ENCODE measurements at regions not wholly inside any gene's neighbourhood (a gene's known extent, or its start where the extent isn't known, plus 50 kb on each side); places are given as distances from the start of the nearest gene placed in this dataset.
"Not testable (repeated sequence)": the region's sequence is repeated elsewhere in the genome, so short reads cannot be mapped to it uniquely, and the experiment has no call there.

GRCh38 chr6:94902974-94903628 is 674.2 kb upstream of the MANEA start:
- Histone ChIP-seq H3K27me3 (no peaks in the 10 kb centered on the region), H3K36me3 (no peaks in the 10 kb centered on the region), H3K27ac (no peak overlapping the region), H3K4me1 (no peaks in the 10 kb centered on the region), H3K4me3 (replicated peaks in 1 of 3) (no peak overlapping the region), H3K9me3 (no peaks in the 10 kb centered on the region)
- no peak for DNase-seq
- WGBS, 2 donors = 54 to 71% methylated on average over 1 of the region's 1 CpG
- intact Hi-C loops (cut with DNase I) = no loop called here
- TF ChIP-seq, protein P1, sequence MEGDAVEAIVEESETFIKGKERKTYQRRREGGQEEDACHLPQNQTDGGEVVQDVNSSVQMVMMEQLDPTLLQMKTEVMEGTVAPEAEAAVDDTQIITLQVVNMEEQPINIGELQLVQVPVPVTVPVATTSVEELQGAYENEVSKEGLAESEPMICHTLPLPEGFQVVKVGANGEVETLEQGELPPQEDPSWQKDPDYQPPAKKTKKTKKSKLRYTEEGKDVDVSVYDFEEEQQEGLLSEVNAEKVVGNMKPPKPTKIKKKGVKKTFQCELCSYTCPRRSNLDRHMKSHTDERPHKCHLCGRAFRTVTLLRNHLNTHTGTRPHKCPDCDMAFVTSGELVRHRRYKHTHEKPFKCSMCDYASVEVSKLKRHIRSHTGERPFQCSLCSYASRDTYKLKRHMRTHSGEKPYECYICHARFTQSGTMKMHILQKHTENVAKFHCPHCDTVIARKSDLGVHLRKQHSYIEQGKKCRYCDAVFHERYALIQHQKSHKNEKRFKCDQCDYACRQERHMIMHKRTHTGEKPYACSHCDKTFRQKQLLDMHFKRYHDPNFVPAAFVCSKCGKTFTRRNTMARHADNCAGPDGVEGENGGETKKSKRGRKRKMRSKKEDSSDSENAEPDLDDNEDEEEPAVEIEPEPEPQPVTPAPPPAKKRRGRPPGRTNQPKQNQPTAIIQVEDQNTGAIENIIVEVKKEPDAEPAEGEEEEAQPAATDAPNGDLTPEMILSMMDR (IDR thresholded peaks at IDR 0.05) = no peak
- no peak for TF ChIP-seq POLR2A (IDR thresholded peaks at IDR 0.05)

GRCh38 chr6:94899191-94899590 is 678.1 kb upstream of the MANEA start:
- DNase-seq = no peak
- TF ChIP-seq, protein P1 (IDR thresholded peaks at IDR 0.05) = no peak
- no peak for TF ChIP-seq POLR2A (IDR thresholded peaks at IDR 0.05)
- intact Hi-C loops (cut with DNase I) = no loop called here
- H3K36me3 ChIP-seq = no peaks in the 10 kb centered on the region
- H3K27me3 ChIP-seq = no peaks in the 10 kb centered on the region
- no peak overlapping the region for H3K27ac ChIP-seq
- no peaks in the 10 kb centered on the region for H3K4me1 ChIP-seq
- 77 to 83% methylated on average over 2 of the region's 2 CpGs for WGBS, 2 donors
- H3K9me3 ChIP-seq = no peaks in the 10 kb centered on the region
- no peak overlapping the region for H3K4me3 ChIP-seq (replicated peaks in 1 of 3)

DNA sequence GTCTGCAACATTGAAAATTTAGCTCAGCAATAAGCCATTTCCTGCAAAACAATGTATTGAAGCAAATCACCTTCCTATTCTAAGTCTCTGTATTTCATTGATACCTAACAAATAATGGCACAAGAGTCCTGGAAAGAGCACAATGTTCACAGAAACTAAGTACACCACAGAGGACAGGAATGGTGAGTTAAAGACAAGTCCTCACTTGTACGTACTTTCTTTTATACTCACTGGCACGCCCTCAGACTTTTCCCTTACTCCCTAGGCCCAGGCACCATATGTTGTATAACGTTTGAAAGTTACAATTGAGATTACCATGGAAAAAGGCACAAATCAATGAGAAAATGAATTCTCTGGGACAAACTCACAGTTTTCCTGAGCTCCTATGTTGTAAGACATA is 683.0 kb upstream of the MANEA start:
- no peaks in the 10 kb centered on the region for H3K4me1 ChIP-seq
- H3K9me3 ChIP-seq = no peaks in the 10 kb centered on the region
- no peak for TF ChIP-seq POLR2A (IDR thresholded peaks at IDR 0.05)
- TF ChIP-seq, protein P1 (IDR thresholded peaks at IDR 0.05) = no peak
- no peak overlapping the region for H3K27ac ChIP-seq
- 68 to 72% methylated on average over 3 of the region's 3 CpGs for WGBS, 2 donors
- H3K27me3 ChIP-seq = no peaks in the 10 kb centered on the region
- H3K4me3 ChIP-seq (replicated peaks in 1 of 3) = no peak overlapping the region
- H3K36me3 ChIP-seq = no peaks in the 10 kb centered on the region
- no peak for DNase-seq
- intact Hi-C loops (cut with DNase I) = no loop called here

- no peaks in the 10 kb centered on the region for H3K27me3 ChIP-seq
- WGBS, 2 donors = 75 to 78% methylated on average over 2 of the region's 2 CpGs
- H3K4me3 ChIP-seq (replicated peaks in 1 of 3) = no peak overlapping the region
- DNase-seq = no peak
- TF ChIP-seq, protein P1 (IDR thresholded peaks at IDR 0.05) = no peak
- TF ChIP-seq POLR2A (IDR thresholded peaks at IDR 0.05) = no peak
- no peaks in the 10 kb centered on the region for H3K9me3 ChIP-seq
- intact Hi-C loops (cut with DNase I) = no loop called here
- no peaks in the 10 kb centered on the region for H3K4me1 ChIP-seq
- H3K27ac ChIP-seq = no peak overlapping the region
- H3K36me3 ChIP-seq = no peaks in the 10 kb centered on the region
These were observed 684.0 kb upstream of the MANEA start for GRCh38 chr6:94893327-94893726.

DNA sequence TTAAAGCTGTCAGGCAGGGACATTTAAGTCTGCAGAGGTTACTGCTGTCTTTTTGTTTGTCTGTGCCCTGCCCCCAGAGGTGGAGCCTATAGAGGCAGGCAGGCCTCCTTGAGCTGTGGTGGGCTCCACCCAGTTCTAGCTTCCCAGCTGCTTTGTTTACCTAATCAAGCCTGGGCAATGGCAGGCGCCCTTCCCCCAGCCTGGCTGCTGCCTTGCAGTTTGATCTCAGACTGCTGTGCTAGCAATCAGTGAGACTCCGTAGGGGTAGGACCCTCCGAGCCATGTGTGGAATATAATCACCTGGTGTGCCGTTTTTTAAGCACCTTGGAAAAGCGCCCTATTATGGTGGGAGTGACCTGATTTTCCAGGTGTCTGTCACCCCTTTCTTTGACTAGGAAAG is 703.5 kb upstream of the MANEA start:
- H3K27me3 ChIP-seq; H3K4me3 ChIP-seq (replicated peaks in 1 of 3); H3K4me1 ChIP-seq; H3K27ac ChIP-seq; intact Hi-C loops (cut with DNase I); DNase-seq; H3K36me3 ChIP-seq; H3K9me3 ChIP-seq: not testable (repeated sequence)
- WGBS, 2 donors = 73 to 76% methylated on average over 4 to 5 of the region's 5 CpGs

Measured in thyroid gland (tissue), 4 donors.